B cell (primary cell): ENCODE measurements at regions not wholly inside any gene's neighbourhood (a gene's known extent, or its start where the extent isn't known, plus 50 kb on each side); places are given as distances from the start of the nearest gene placed in this dataset.

Experiments
- EZH2 ChIP-seq: IDR thresholded peaks from 2 replicates; pipeline ENCODE4 v1.6.1; 2012; ENCODE audit warnings: borderline replicate concordance, low read depth, mild to moderate bottlenecking, moderate library complexity, low read length; ENCODE audit not compliant: insufficient read depth, poor library complexity, severe bottlenecking
- TF ChIP-seq, protein P1 (sequence below): fragments of 200-600 bp; IDR thresholded peaks from one replicate; pipeline ENCODE4 v1.8.0; 2022; ENCODE audit warnings: antibody characterized with exemption, mild to moderate bottlenecking

DNA sequence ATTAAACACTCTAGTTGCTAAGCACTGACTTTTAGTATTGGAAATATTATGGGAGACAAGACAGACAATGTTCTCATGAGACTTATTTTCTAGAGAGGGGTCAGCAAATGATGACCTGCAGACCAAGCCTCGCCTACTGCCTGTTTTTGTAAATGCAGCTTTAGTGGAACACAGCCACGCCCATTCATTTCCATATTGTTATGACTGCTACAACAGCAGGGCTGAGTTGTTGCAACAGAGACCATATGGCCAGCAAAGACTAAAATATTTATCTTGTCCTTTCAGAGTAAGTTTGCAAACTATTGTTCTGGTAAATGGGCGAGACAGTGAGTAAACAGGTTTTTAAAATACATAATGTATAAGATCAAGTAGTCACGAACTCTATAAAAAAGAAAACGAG is 570.2 kb downstream of the NTRK3 start:
- TF ChIP-seq, protein P1, sequence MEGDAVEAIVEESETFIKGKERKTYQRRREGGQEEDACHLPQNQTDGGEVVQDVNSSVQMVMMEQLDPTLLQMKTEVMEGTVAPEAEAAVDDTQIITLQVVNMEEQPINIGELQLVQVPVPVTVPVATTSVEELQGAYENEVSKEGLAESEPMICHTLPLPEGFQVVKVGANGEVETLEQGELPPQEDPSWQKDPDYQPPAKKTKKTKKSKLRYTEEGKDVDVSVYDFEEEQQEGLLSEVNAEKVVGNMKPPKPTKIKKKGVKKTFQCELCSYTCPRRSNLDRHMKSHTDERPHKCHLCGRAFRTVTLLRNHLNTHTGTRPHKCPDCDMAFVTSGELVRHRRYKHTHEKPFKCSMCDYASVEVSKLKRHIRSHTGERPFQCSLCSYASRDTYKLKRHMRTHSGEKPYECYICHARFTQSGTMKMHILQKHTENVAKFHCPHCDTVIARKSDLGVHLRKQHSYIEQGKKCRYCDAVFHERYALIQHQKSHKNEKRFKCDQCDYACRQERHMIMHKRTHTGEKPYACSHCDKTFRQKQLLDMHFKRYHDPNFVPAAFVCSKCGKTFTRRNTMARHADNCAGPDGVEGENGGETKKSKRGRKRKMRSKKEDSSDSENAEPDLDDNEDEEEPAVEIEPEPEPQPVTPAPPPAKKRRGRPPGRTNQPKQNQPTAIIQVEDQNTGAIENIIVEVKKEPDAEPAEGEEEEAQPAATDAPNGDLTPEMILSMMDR = no peak
- no peak for TF ChIP-seq EZH2
